GM19468 (cell line): ENCODE measurements at regions not wholly inside any gene's neighbourhood (a gene's known extent, or its start where the extent isn't known, plus 50 kb on each side); places are given as distances from the start of the nearest gene placed in this dataset.
"Not testable (repeated sequence)": the region's sequence is repeated elsewhere in the genome, so short reads cannot be mapped to it uniquely, and the experiment has no call there.

Source experiments
- ATAC-seq: cut with Tn5 transposase; IDR thresholded peaks from one replicate; pipeline ENCODE4 v1.9.1; 2021; ENCODE audit warnings: mild to moderate bottlenecking, moderate library complexity, moderate number of reproducible peaks; ENCODE audit not compliant: unreplicated experiment; ENCODE audit errors: extremely low read depth

- ATAC-seq, result no peak
Measured at GRCh38 chr13:61672756-61673155, 257.1 kb upstream of the PCDH20 start.

- no peak for ATAC-seq
Measured at GRCh38 chr13:61670384-61671161, 254.9 kb upstream of the PCDH20 start.

DNA sequence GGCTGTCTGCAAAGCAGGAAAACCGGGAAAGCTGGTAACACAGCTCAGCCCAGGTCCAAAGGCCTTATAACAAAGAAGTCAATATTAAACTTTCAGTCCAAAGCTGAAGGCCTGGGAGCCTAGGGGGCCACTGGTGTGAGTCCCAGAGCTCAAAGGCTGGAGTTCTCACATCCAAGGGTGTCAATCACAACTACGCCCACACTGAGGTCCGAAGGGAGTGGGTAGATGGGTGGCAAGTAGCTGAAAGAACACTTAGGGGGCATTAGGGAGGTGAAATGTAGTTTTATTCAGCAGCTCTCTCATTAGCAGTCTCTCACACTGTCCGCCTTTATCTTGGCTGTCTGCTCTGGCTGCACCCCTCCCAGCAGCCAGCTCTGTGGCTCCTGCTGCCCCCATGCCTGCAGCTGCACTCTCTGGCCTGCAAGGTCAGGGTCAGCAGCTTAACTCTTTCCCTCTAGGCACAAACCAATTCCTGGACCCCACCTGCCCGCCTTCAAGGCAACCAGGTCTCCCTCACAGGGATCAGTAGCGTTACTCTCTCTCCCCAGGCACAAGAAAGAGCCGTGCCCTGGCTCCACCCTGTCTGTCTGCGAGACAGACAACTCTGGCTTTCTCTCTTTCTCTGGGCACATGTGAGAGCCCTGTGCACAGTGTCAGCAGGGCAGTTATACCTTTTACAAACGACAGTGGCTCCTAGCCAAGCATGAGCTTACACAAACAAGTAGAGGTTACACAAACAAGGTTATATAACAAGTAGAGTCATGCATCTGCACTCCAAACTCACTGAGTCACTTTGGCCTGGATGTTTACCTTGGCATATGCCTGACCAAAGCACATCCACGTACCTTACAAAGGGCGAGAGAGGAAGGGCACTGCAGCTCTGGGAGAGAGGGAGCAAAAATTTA lies 249.4 kb upstream of the PCDH20 start:
- no peak for ATAC-seq

- ATAC-seq, result no peak
Measured at GRCh38 chr13:61654481-61654880, 238.8 kb upstream of the PCDH20 start.

DNA sequence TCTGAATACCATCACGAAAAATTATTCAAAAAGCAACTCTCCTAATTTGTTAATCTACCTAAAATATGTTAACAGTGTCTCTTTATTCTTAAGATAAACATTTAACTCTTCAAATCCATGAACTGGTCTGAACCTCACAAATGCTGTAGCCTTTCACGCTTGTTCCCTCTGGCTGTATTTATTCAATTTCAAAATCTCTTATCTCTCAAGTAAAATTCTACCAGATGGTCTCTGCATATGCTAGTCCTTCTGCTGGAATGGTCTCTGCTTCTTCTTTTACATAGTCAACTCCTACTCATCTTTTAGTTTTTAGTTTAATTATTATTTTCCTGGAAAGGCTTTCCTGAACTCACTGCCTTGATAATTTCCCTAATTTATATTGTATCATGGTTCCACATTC lies 232.9 kb upstream of the PCDH20 start:
- ATAC-seq, result no peak

GRCh38 chr13:61612192-61612591 lies 196.5 kb upstream of the PCDH20 start:
- no peak for ATAC-seq

GRCh38 chr13:61608138-61608537 lies 192.5 kb upstream of the PCDH20 start:
- ATAC-seq, result no peak

GRCh38 chr13:61600360-61601033 lies 184.8 kb upstream of the PCDH20 start:
- no peak for ATAC-seq

- ATAC-seq, result no peak
Measured at GRCh38 chr13:61592489-61592888, 176.8 kb upstream of the PCDH20 start.

GRCh38 chr13:61575973-61576372 lies 160.3 kb upstream of the PCDH20 start:
- no peak for ATAC-seq

DNA sequence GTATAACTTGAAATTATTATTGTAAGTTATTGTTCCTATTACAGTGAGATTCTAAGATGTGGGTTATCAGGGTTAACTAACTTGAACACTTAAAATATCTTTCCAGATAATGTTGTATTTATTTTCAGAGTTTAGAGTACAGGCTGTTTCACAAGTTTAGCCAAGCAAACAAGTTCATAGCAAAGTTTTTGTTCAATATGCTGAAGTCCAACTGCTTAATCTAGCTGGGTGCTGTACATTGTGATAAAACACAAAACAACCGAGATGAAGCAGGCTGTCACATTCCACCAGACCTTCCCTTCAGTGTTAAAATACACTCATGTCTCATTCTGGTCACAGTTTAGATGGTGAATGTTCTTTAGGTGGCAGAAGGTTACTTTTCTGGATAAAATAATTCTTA lies 148.0 kb upstream of the PCDH20 start:
- ATAC-seq, result no peak

- no peak for ATAC-seq
Measured at GRCh38 chr13:61546911-61547310, 131.3 kb upstream of the PCDH20 start.

DNA sequence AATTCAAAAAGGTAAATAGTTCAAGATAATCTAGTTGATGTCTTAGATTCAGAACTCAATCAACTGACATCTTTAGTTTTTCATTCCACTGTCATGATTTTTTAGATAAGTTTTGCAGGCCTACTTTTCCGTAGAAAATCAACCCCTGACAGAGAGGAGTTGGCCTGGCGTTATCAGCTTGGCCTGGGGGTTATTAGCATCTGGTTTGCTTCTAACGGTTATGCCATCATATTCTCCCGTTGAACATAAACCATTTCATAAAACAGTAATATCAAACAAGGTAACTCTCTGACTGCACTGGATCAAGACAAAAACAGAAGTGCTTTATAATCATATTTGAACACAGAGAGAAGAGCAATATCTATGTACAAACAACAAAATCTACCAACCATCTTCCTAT lies 130.8 kb upstream of the PCDH20 start:
- no peak for ATAC-seq

DNA sequence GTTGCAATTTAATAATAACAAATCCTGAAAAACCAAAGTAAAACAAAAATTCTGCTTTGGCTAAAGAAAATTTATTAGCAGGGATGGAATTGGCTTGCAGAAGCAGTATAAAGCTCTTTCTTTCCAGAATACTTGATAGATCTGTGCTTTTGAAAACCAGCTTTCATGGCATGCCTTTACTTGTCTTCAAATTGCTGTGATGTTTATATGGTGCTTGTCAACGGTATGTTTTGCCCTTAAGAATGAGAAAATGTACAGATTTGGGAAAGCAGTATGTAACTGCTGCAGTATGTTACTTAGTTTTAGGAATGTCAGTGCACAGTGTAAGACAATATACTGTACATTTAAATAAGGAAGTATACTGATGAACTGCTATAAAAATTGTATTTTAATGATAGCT lies 120.8 kb upstream of the PCDH20 start:
- ATAC-seq, result no peak

DNA sequence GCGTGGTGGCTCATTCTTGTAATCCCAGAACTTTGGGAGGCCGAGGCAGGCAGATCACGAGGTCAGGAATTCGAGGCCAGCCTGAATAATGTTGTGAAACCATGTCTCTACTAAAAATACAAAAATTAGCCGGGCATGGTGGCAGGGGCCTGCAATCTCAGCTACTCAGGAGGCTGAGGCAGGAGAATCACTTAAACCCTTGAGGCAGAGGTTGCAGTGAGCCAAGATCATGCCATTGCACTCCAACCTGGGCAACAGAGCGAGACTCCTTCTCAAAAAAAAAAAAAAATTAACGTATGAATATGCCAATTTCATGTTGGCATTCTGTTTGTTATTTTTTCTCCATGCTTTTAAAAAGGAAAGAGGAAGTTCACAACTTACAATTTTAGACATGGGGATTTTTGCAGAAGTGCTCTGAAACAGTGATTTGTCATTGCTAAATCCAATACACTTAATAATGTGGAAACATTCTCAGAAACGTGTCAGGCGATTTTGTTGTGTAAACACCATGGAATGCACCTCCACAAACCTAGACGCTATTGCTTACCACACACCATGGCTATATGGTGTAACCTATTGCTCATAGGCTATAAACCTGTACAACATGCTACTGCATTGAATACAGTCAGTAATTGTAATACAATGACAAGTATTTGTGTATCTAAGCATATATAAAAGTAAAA lies 115.9 kb upstream of the PCDH20 start:
- ATAC-seq, result no peak

- ATAC-seq, result not testable (repeated sequence)
Measured at GRCh38 chr13:61519214-61519613, 103.6 kb upstream of the PCDH20 start.

DNA sequence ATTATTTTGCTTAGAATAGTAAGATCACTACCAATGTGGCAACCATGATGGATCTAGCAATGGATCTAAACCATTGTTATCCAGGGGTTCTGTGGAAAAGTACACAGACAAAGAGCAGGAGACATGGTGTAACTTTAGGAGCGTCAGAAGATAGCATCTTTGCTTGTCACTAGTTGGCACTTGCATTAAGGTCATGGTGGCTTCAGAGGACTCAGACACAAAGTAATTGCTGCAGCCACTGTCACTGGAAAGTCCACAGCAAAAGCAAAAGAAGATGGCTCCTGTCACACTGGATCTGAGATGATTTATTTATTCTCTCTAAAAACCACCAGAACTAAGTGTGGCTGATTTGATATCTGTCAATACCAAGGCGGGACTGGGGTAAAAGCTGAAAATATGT lies 93.3 kb upstream of the PCDH20 start:
- ATAC-seq, result no peak

GRCh38 chr13:61500176-61500575 lies 84.5 kb upstream of the PCDH20 start:
- no peak for ATAC-seq

DNA sequence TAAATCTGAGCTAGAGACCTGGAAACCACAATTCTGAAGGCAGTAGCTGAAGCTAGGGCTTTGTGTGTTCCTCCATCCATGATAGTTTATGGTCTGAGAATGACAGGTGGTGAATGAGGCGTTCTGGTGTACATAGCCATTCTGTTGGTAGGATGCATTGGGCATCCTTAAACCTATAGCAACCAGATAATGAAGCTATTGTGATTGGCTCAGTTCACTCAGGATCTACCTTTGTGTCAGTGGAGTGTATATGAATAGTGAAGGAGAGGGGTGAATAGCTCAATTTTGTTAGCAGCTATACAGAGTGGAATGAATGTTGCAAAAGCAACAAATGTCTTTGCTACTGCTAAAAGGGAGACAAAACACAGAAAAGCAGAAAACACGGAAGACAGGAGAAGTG lies 80.0 kb upstream of the PCDH20 start:
- no peak for ATAC-seq

GRCh38 chr13:61493556-61493955 lies 77.9 kb upstream of the PCDH20 start:
- ATAC-seq, result not testable (repeated sequence)
